CD14-positive monocyte (primary cell): ENCODE measurements at regions not wholly inside any gene's neighbourhood (a gene's known extent, or its start where the extent isn't known, plus 50 kb on each side); places are given as distances from the start of the nearest gene placed in this dataset.

Experiments
- DNase-seq, 3 donors: peaks; one replicate each; pipeline ENCODE4 v3.0.0-alpha.2; 2011 to 2022
- H2AFZ ChIP-seq: 2 replicates; pipeline ENCODE4 v1.6.0; 2012; ENCODE audit warnings: mild to moderate bottlenecking, low read depth, low read length, inconsistent platforms; ENCODE audit not compliant: insufficient read depth, poor library complexity, severe bottlenecking
- H3K27ac ChIP-seq, 2 donors: 1 replicate in 1 of 2; 2 replicates in 1 of 2; pipeline ENCODE4 v1.5.1; 2012 to 2013; ENCODE audit warnings: low read length in 2 of 2, control low read depth in 1 of 2, inconsistent platforms in 1 of 2, low read depth in 1 of 2, mild to moderate bottlenecking in 1 of 2
- H3K27me3 ChIP-seq, 2 donors: one replicate each; pipeline versions ENCODE4 v1.6.0 to v1.6.1; 2011 to 2013; ENCODE audit warnings: low read length in 2 of 2; ENCODE audit not compliant: control insufficient read depth in 2 of 2, insufficient read depth in 2 of 2
- H3K36me3 ChIP-seq, 2 donors: replicated peaks in 1 of 2; 1 replicate in 1 of 2; 2 replicates in 1 of 2; pipeline versions ENCODE4 v1.5.1 to v1.6.1; 2012 to 2013; ENCODE audit warnings: low read length in 2 of 2, control low read depth in 1 of 2, inconsistent platforms in 1 of 2, mild to moderate bottlenecking in 1 of 2; ENCODE audit not compliant: insufficient read depth in 2 of 2, control insufficient read depth in 1 of 2
- H3K4me1 ChIP-seq, 2 donors: 1 replicate in 1 of 2; 2 replicates in 1 of 2; pipeline versions ENCODE4 v1.5.1 to v1.6.1; 2012 to 2013; ENCODE audit warnings: low read length in 2 of 2, control low read depth in 1 of 2, inconsistent platforms in 1 of 2, mild to moderate bottlenecking in 1 of 2, moderate library complexity in 1 of 2; ENCODE audit not compliant: insufficient read depth in 2 of 2, control insufficient read depth in 1 of 2
- H3K4me2 ChIP-seq: replicated peaks from 2 replicates; pipeline ENCODE3; 2012; ENCODE audit warnings: low read length, moderate library complexity, mild to moderate bottlenecking; ENCODE audit not compliant: poor library complexity, severe bottlenecking; ENCODE audit errors: extremely low read depth
- H3K4me3 ChIP-seq, 3 experiments: fragments of 200-600 bp in 1 of 3; sonication (generic) in 1 of 3; replicated peaks in 1 of 3; 1 replicate in 2 of 3; 2 replicates in 1 of 3; pipeline ENCODE4 v1.5.1; 2011 to 2013; ENCODE audit warnings: low read length in 3 of 3, mild to moderate bottlenecking in 3 of 3, control low read depth in 2 of 3, low read depth in 2 of 3, inconsistent platforms in 1 of 3, moderate library complexity in 1 of 3
- H3K79me2 ChIP-seq: 2 replicates; pipeline ENCODE4 v1.6.0; 2012; ENCODE audit warnings: mild to moderate bottlenecking, control low read depth, inconsistent platforms, low read length, moderate library complexity; ENCODE audit not compliant: insufficient read depth
- H3K9ac ChIP-seq: 2 replicates; pipeline ENCODE4 v1.6.0; 2017; ENCODE audit warnings: low read length, mild to moderate bottlenecking; ENCODE audit not compliant: insufficient read depth, poor library complexity, severe bottlenecking
- H3K9me3 ChIP-seq, 2 donors: replicated peaks in 1 of 2; 1 replicate in 1 of 2; 2 replicates in 1 of 2; pipeline versions ENCODE4 v1.5.1 to v1.6.1; 2012 to 2013; ENCODE audit warnings: low read length in 2 of 2, control low read depth in 1 of 2; ENCODE audit not compliant: control insufficient read depth in 1 of 2, insufficient read depth in 1 of 2
- H4K20me1 ChIP-seq: 2 replicates; pipeline ENCODE4 v1.6.0; 2012; ENCODE audit warnings: mild to moderate bottlenecking, low read length, control low read depth, moderate library complexity; ENCODE audit not compliant: insufficient read depth
- H3K27ac Mint-ChIP-seq, 7 donors: one replicate each; pipeline ENCODE4 v1.8.0; 2020; ENCODE audit warnings: mild to moderate bottlenecking in 7 of 7, mixed read lengths in 7 of 7, moderate library complexity in 6 of 7, inconsistent platforms in 2 of 7
- H3K27me3 Mint-ChIP-seq, 3 donors: one replicate each; pipeline ENCODE4 v1.8.0; 2021 to 2022; ENCODE audit warnings: low read depth in 3 of 3, mild to moderate bottlenecking in 3 of 3, mixed read lengths in 3 of 3, moderate library complexity in 3 of 3, inconsistent platforms in 1 of 3
- H3K36me3 Mint-ChIP-seq, 2 donors: one replicate each; pipeline ENCODE4 v1.8.0; 2020; ENCODE audit warnings: mixed read lengths in 2 of 2, inconsistent platforms in 1 of 2, mild to moderate bottlenecking in 1 of 2
- H3K4me1 Mint-ChIP-seq: one replicate; pipeline ENCODE4 v1.8.0; 2020; ENCODE audit warnings: mild to moderate bottlenecking, mixed read lengths
- H3K4me3 Mint-ChIP-seq, 2 donors: one replicate each; pipeline ENCODE4 v1.8.0; 2020; ENCODE audit warnings: mild to moderate bottlenecking in 2 of 2, mixed read lengths in 2 of 2, moderate library complexity in 1 of 2
- H3K9me3 Mint-ChIP-seq, 7 donors: one replicate each; pipeline ENCODE4 v1.8.0; 2020 to 2022; ENCODE audit warnings: mixed read lengths in 7 of 7, mild to moderate bottlenecking in 6 of 7, moderate library complexity in 6 of 7, inconsistent platforms in 2 of 7
- WGBS: methylation state at CpG from one replicate; pipeline ENCODE4 v1.1.5; 2013; ENCODE audit warnings: missing lambda C conversion rate; ENCODE audit not compliant: insufficient coverage; 5-methylcytosine and 5-hydroxymethylcytosine counted together
- intact Hi-C, 2 donors: fragments of 100-400 bp; cut with micrococcal nuclease; formaldehyde crosslinking; loops; one replicate each; pipeline versions ENCODE4 v1.15.0 to v1.15.1; 2023
- TF ChIP-seq, protein P1 (sequence below): fragments of 200-600 bp; IDR thresholded peaks from one replicate; pipeline ENCODE4 v1.8.0; 2022; ENCODE audit warnings: antibody characterized with exemption, mild to moderate bottlenecking

DNA sequence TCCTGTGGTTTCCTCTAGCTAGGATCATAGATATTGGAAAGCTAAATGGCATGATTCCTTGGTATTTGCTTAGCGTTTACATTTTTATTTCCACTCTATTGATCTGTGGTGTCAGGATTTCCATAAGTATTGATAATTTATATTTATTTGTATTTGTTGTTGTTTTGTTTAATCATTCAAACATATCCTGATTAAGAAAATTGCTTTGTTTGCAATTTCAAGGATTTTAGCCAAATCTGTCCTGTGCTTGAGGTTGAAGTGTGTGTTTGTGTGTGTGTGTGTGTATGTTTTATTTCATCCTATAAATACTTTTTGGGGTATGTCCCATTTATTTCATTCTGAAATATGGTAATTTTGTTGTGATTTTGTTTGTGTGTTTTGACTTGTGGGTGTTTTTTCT is 1884.1 kb upstream of the CDH6 start:
- Histone ChIP-seq H3K9ac (no peak overlapping the region), H3K4me2 (no peak overlapping the region), H3K4me3 (no peak overlapping the region), H3K4me1 (no peaks in the 10 kb centered on the region), H4K20me1 (no peaks in the 10 kb centered on the region), H3K27me3 (no peaks in the 10 kb centered on the region), H3K27ac (no peak overlapping the region), H3K9me3 (peaks cover 4 to 5% of the 10 kb centered on the region in 2 donors), H2AFZ (no peak overlapping the region), H3K79me2 (no peaks in the 10 kb centered on the region), H3K36me3 (no peaks in the 10 kb centered on the region)
- Mint-ChIP-seq H3K4me1 (no peaks in the 10 kb centered on the region), H3K27ac (no peak overlapping the region), H3K27me3 (no peaks in the 10 kb centered on the region), H3K9me3 (peaks cover 0 to 5% (median 2%) of the 10 kb centered on the region in 7 donors), H3K4me3 (no peak overlapping the region), H3K36me3 (no peaks in the 10 kb centered on the region)
- intact Hi-C loops = no loop called here
- DNase-seq = no peak
- WGBS = no CpG with 5 or more reads among the region's 1 CpG
- TF ChIP-seq, protein P1, sequence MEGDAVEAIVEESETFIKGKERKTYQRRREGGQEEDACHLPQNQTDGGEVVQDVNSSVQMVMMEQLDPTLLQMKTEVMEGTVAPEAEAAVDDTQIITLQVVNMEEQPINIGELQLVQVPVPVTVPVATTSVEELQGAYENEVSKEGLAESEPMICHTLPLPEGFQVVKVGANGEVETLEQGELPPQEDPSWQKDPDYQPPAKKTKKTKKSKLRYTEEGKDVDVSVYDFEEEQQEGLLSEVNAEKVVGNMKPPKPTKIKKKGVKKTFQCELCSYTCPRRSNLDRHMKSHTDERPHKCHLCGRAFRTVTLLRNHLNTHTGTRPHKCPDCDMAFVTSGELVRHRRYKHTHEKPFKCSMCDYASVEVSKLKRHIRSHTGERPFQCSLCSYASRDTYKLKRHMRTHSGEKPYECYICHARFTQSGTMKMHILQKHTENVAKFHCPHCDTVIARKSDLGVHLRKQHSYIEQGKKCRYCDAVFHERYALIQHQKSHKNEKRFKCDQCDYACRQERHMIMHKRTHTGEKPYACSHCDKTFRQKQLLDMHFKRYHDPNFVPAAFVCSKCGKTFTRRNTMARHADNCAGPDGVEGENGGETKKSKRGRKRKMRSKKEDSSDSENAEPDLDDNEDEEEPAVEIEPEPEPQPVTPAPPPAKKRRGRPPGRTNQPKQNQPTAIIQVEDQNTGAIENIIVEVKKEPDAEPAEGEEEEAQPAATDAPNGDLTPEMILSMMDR = no peak

DNA sequence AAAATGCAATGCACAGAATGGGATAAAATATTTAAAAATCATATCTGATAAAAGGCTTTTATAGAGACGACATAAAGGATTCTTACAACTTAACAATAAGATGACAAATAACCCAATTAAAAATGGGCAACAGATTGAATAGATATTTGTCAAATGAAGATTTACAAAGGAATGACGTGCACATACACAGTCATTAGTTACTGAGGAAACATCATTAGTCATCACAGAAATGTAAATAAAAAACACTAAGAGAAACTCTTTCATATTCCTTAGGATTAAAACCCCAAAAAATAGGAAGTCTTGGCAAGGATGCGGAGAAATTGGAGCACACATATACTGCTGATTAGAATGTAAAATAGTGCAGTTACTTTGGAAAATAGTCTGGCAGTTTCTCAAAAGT is 1886.0 kb upstream of the CDH6 start:
- Histone ChIP-seq H2AFZ (no peak overlapping the region), H3K27ac (no peak overlapping the region), H3K36me3 (no peaks in the 10 kb centered on the region), H4K20me1 (no peaks in the 10 kb centered on the region), H3K9me3 (peaks cover 4 to 5% of the 10 kb centered on the region in 2 donors), H3K79me2 (no peaks in the 10 kb centered on the region), H3K4me2 (no peak overlapping the region), H3K4me3 (no peak overlapping the region), H3K4me1 (no peaks in the 10 kb centered on the region), H3K27me3 (no peaks in the 10 kb centered on the region), H3K9ac (no peak overlapping the region)
- Mint-ChIP-seq H3K27ac (no peak overlapping the region), H3K4me3 (no peak overlapping the region), H3K36me3 (no peaks in the 10 kb centered on the region), H3K27me3 (no peaks in the 10 kb centered on the region), H3K9me3 (peaks cover 0 to 5% (median 2%) of the 10 kb centered on the region in 7 donors), H3K4me1 (no peaks in the 10 kb centered on the region)
- DNase-seq = no peak
- TF ChIP-seq, protein P1 = no peak
- WGBS = no CpG with 5 or more reads among the region's 3 CpGs
- intact Hi-C loops = no loop called here
